GM19468 (cell line): ENCODE measurements at regions not wholly inside any gene's neighbourhood (a gene's known extent, or its start where the extent isn't known, plus 50 kb on each side); places are given as distances from the start of the nearest gene placed in this dataset.
A peak's percentile ranks its signal among the peaks of the same experiment; 100 is the strongest.

Experiments
- ATAC-seq: cut with Tn5 transposase; IDR thresholded peaks from one replicate; pipeline ENCODE4 v1.9.1; 2021; ENCODE audit warnings: mild to moderate bottlenecking, moderate library complexity, moderate number of reproducible peaks; ENCODE audit not compliant: unreplicated experiment; ENCODE audit errors: extremely low read depth

GRCh38 chr5:168219515-168220410 is 71.7 kb upstream of the WWC1 start:
- peak; percentile 94 for ATAC-seq

DNA sequence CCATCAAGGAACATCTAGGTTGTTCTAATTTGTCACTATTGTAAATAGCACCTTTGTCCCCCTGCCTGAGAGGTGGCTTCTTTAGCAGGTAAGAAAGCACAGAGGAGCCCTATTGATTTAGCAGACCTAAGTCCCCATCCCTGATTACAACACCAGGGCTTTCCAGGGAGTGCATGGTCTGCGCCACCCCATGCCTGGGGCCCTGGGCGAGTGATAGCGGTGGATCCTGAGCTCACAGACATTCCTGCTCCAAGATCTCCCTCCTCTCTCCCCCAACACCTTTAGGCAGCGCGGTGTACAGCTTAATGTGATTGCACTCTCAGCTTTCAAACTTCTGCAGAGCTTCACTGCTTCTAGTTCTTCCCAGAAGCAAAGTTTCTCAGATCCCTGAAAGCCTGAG is 67.4 kb upstream of the WWC1 start:
- no peak for ATAC-seq

GRCh38 chr5:168226012-168226411 is 65.4 kb upstream of the WWC1 start:
- ATAC-seq, result no peak

DNA sequence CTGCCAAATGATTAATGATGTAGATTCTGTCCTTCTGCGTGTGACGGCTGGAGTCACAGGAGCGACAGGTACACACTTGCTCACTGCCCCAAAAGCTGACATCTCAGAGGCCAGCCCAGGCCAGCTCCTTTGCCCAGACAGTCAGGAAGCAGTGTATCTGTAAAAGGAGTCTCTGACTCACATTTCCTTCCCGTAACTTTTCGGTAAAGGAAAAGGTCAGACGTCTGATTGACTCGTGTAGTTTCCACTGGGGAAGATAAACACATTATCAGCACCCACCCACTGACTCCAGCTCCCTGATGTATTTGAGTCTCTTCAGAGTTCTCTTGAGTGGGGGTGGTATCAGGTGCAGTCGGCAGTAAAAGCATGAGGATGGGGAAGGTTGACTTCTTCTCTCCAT is 64.4 kb upstream of the WWC1 start:
- no peak for ATAC-seq

DNA sequence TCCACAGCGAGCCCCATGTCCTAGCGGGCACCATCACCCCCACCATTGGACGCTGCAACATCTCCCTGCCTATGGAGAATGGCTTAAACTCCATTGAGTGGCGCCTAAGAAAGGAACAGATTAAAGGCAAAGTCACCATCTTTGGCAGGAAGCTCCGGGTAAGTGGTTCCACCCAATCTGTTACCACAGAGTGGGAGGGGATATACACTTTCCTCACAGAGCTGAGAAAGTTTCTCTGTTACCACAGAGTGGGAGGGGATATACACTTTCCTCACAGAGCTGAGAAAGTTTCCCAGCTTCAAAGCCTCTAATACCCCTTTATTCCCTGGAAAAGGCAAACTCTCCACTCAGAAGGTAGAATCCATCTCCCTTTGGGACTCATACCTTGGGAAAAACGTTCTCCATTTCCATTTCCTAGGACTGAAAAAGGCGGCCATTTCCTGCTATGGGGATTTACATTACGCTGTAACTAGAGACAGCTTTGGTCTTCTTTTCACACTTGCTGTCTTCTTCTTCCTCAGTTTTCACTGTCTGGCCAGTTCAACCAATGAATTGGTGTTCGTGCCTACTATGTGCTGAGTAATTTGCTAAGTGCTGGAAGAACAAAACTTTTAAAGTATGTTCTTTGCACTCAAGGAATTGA is 63.4 kb upstream of the WWC1 start:
- peak; percentile 100 for ATAC-seq

DNA sequence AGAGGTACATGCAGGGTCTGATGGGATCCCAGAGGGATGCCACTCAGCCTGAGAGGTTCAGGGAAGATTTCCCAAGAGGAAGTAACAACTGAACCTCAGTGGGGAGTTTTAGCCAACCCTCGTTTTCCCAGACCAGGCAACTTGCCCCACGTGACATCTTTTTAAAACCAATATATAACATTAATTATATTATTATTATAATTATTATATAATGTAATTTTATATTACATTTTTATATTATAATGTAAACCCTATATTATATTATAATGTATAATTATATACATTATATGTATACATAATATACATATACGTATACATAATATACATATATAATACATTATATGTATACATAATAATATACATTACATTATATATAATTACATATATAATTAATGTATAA is 62.8 kb upstream of the WWC1 start:
- ATAC-seq, result no peak

DNA sequence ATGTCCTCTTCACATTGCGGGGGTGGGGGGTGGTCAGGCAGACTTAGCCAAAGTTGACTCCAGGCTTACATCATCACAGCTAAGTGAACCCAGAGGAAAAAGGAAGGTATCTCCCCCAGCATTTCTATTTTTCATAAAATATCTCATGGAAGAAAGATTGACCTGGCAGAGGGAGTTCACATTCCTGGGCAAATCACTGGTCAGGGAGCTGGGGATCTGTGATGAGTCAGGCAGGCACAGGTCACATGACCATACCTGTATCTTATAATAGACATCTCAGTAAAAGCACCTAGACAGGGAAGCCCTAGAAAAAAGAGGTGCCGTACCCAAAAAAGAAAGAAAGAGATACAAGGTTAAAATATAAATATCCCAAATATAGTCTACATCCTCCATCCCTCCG is 57.3 kb upstream of the WWC1 start:
- ATAC-seq, result no peak

GRCh38 chr5:168238463-168238862 is 53.0 kb upstream of the WWC1 start:
- no peak for ATAC-seq

- no peak for ATAC-seq
Measured at GRCh38 chr5:168239325-168239724, 52.1 kb upstream of the WWC1 start.
